K562 (cell line): ENCODE measurements at regions not wholly inside any gene's neighbourhood (a gene's known extent, or its start where the extent isn't known, plus 50 kb on each side); places are given as distances from the start of the nearest gene placed in this dataset.

Experiments
- ATAC-seq: fragments of 200-7000 bp; cut with Tn5 transposase; 3 replicates; pipeline ENCODE4 v1.9.1; 2020; ENCODE audit warnings: moderate library complexity
- BruUV-seq: library from RNA; stranded (reverse); fragments of 400-500 nt; replicated peaks from 2 replicates; lab custom pipeline; 2021; lab: Mats Ljungman, UMichigan
- CTCF ChIA-PET: fragments of 300-600 bp; formaldehyde crosslinking; extraction: SDS; loops from one replicate; lab custom pipeline; 2021; ENCODE audit warnings: low intra/inter-chr PET ratio; lab: Yijun Ruan, JAX
- POLR2A ChIA-PET: fragments of 300-600, 350-650 bp; sonication (Branson Sonifier 250); formaldehyde crosslinking; extraction: SDS; loops from one replicate; lab custom pipeline; 2021; ENCODE audit warnings: antibody characterized with exemption, inconsistent platforms; lab: Yijun Ruan, JAX
- DNase-seq, 4 experiments: peaks; one replicate each; pipeline versions ENCODE4 v3.0.0 to v3.0.0-alpha.2; 2011 to 2018; ENCODE audit warnings: low spot score in 3 of 4, mixed read lengths in 3 of 4; ENCODE audit errors: extremely low read depth in 1 of 4
- FAIRE-seq: peaks from 2 replicates; lab custom pipeline; 2011; peaks lifted over from hg19 to GRCh38; lab: Jason Lieb, UNC
- H2AFZ ChIP-seq: 2 replicates; pipeline ENCODE4 v1.6.0; 2011; ENCODE audit warnings: low read depth, low read length, control low read depth, inconsistent platforms
- H3K27ac ChIP-seq: fragments of 200-600 bp; 3 replicates; pipeline ENCODE4 v1.8.0; 2011; ENCODE audit warnings: low read depth, mild to moderate bottlenecking, control low read depth, inconsistent platforms, low read length, moderate library complexity, mixed read lengths; ENCODE audit errors: extremely low read depth
- H3K27me3 ChIP-seq, 2 experiments: fragments of 300-600 bp in 1 of 2; 2 replicates in 1 of 2; 3 replicates in 1 of 2; pipeline versions ENCODE4 v1.6.0 to v1.8.0; 2011; ENCODE audit warnings: inconsistent platforms in 2 of 2, low read length in 2 of 2, mild to moderate bottlenecking in 1 of 2, mixed read lengths in 1 of 2, moderate library complexity in 1 of 2; ENCODE audit not compliant: control insufficient read depth in 2 of 2, insufficient read depth in 2 of 2
- H3K36me3 ChIP-seq: fragments of 300-600 bp; 3 replicates; pipeline ENCODE4 v1.8.0; 2011; ENCODE audit warnings: mild to moderate bottlenecking, low read length, inconsistent platforms; ENCODE audit not compliant: control insufficient read depth, insufficient read depth
- H3K4me1 ChIP-seq, 2 experiments: fragments of 200-600 bp in 1 of 2; replicated peaks in 1 of 2; 2 replicates in 1 of 2; 3 replicates in 1 of 2; pipeline versions ENCODE4 v1.5.1 to v1.8.0; 2011; ENCODE audit warnings: inconsistent platforms in 2 of 2, low read length in 2 of 2, mild to moderate bottlenecking in 1 of 2, mixed read lengths in 1 of 2, moderate library complexity in 1 of 2; ENCODE audit not compliant: control insufficient read depth in 2 of 2, insufficient read depth in 2 of 2
- H3K4me2 ChIP-seq: 2 replicates; pipeline ENCODE4 v1.6.1; 2011; ENCODE audit warnings: low read length, control low read depth, inconsistent platforms, mixed read lengths; ENCODE audit not compliant: insufficient read depth
- H3K4me3 ChIP-seq: fragments of 200-600 bp; sonication (generic), shearing (Covaris generic); 2 replicates; pipeline ENCODE4 v1.5.1; 2016; ENCODE audit warnings: control low read depth, inconsistent platforms
- H3K79me2 ChIP-seq: fragments of 200-600 bp; 3 replicates; pipeline ENCODE4 v1.8.0; 2011; ENCODE audit warnings: low read length, inconsistent platforms; ENCODE audit not compliant: control insufficient read depth, insufficient read depth
- H3K9ac ChIP-seq, 2 experiments: 2 replicates each; pipeline versions ENCODE4 v1.6.0 to v1.6.1; 2011; ENCODE audit warnings: low read depth in 2 of 2, low read length in 2 of 2, control low read depth in 1 of 2, inconsistent platforms in 1 of 2, mild to moderate bottlenecking in 1 of 2, mixed read lengths in 1 of 2; ENCODE audit not compliant: insufficient read depth in 1 of 2
- H3K9me1 ChIP-seq: one replicate; pipeline ENCODE4 v1.6.0; 2011; ENCODE audit warnings: inconsistent platforms, mild to moderate bottlenecking, low read length, moderate library complexity; ENCODE audit not compliant: control insufficient read depth, insufficient read depth
- H3K9me3 ChIP-seq: replicated peaks from 2 replicates; pipeline ENCODE4 v1.5.1; 2011; ENCODE audit warnings: low read depth, low read length, inconsistent platforms; ENCODE audit not compliant: control insufficient read depth, insufficient read depth
- H4K20me1 ChIP-seq: replicated peaks from 2 replicates; pipeline ENCODE4 v1.6.1; 2011; ENCODE audit warnings: low read length, inconsistent platforms, mixed read lengths; ENCODE audit not compliant: control insufficient read depth, insufficient read depth
- E2F3 ChIP-seq: fragments of 250-450 bp; sonication (Bioruptor Pico); IDR thresholded peaks from 2 replicates; pipeline ENCODE4 v1.4.0; 2020; ENCODE audit warnings: mild to moderate bottlenecking
- KLF10 ChIP-seq: fragments of 250-450 bp; sonication (Bioruptor Pico); IDR thresholded peaks from 2 replicates; pipeline ENCODE4 v1.6.1; 2021; ENCODE audit warnings: matching md5 sums
- MAFF ChIP-seq: IDR thresholded peaks from 2 replicates; pipeline ENCODE4 v1.6.1; 2012; ENCODE audit warnings: low read length, improper control_type of control experiment
- TCFL5 ChIP-seq: fragments of 250-450 bp; sonication (Bioruptor Pico); conservative IDR thresholded peaks from 2 replicates; pipeline ENCODE4 v1.6.1; 2021; ENCODE audit warnings: mild to moderate bottlenecking, moderate library complexity, matching md5 sums
- ZNF282 ChIP-seq: sonication (generic); formaldehyde crosslinking; IDR thresholded peaks from 2 replicates; pipeline ENCODE4 v1.8.1; 2023; ENCODE audit warnings: missing genetic modification reagents
- ZNF316 ChIP-seq: fragments of 450-650 bp; IDR thresholded peaks from 2 replicates; pipeline ENCODE4 v1.6.1; 2016
- ZNF384 ChIP-seq: IDR thresholded peaks from 2 replicates; pipeline ENCODE4 v1.6.1; 2012; ENCODE audit warnings: low read depth, low read length, improper control_type of control experiment
- WGBS: fragments of 100-300 bp; shearing (Covaris generic); methylation state at CpG from one replicate; pipeline ENCODE4 v1.1.6; 2016; ENCODE audit warnings: low coverage, mixed read lengths; ENCODE audit not compliant: insufficient coverage; ENCODE audit errors: missing lambda C conversion rate; 5-methylcytosine and 5-hydroxymethylcytosine counted together
- in situ Hi-C: fragments of 300-500 bp; cut with MboI; formaldehyde crosslinking; loops from 4 replicates; pipeline ENCODE4 v1.15.0; 2018; ENCODE audit warnings: inconsistent platforms, mixed read lengths
- intact Hi-C: fragments of 100-400 bp; cut with micrococcal nuclease; formaldehyde crosslinking; loops from 2 replicates; pipeline ENCODE4 v1.14.2; 2022
- TF ChIP-seq, protein P1 (sequence below): fragments of 450-650 bp; IDR thresholded peaks from 2 replicates; pipeline ENCODE4 v1.6.1; 2016; ENCODE audit warnings: mild to moderate bottlenecking, moderate library complexity
- TF ChIP-seq, protein P2 (sequence below): fragments of 250-450 bp; sonication (Bioruptor Pico); IDR thresholded peaks from 2 replicates; pipeline ENCODE4 v1.5.0; 2021
- TF ChIP-seq, protein P3 (sequence below): fragments of 250-450 bp; sonication (Bioruptor Pico); IDR thresholded peaks from 2 replicates; pipeline ENCODE4 v1.9.0; 2021; ENCODE audit warnings: mild to moderate bottlenecking
- TF ChIP-seq, protein P4 (sequence below): fragments of 450-650 bp; formaldehyde crosslinking; IDR thresholded peaks from 2 replicates; pipeline ENCODE4 v1.4.0; 2022; ENCODE audit warnings: mild to moderate bottlenecking, moderate library complexity

DNA sequence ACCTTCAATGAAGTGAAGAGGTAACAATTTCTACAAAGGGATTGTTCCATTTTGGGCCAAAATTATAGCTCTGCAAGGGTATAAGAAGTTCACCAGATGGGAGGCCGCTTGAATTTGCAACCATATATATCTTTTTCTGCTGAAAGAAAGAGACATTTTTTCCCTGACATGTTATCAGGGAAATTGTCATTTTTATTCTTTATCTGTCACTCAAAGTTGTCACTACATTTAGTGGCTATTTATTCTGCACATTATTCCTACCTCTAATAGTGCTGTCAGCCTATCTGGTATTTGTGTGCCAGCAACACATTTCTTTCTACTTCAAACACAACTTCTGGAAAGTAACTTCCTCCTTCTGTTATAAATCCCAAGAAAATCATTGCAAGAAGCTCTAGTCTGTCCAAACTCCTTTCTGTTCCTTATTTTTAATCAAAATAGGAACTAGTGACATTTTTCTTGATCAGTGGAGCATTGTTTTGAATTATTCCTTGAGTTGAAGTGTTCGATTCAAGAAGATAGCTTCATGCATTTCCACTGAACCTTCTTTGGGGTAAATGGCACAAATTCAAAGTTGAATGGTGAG, 137.9 kb upstream of the ATP2B1 start:
- CTCF ChIA-PET, result no interaction called here
- no TSS peak for BruUV-seq
- TF ChIP-seq E2F3 (CRISPR knock-in tag), result no peak
- TF ChIP-seq ZNF316, result no peak
- TF ChIP-seq, protein P1, sequence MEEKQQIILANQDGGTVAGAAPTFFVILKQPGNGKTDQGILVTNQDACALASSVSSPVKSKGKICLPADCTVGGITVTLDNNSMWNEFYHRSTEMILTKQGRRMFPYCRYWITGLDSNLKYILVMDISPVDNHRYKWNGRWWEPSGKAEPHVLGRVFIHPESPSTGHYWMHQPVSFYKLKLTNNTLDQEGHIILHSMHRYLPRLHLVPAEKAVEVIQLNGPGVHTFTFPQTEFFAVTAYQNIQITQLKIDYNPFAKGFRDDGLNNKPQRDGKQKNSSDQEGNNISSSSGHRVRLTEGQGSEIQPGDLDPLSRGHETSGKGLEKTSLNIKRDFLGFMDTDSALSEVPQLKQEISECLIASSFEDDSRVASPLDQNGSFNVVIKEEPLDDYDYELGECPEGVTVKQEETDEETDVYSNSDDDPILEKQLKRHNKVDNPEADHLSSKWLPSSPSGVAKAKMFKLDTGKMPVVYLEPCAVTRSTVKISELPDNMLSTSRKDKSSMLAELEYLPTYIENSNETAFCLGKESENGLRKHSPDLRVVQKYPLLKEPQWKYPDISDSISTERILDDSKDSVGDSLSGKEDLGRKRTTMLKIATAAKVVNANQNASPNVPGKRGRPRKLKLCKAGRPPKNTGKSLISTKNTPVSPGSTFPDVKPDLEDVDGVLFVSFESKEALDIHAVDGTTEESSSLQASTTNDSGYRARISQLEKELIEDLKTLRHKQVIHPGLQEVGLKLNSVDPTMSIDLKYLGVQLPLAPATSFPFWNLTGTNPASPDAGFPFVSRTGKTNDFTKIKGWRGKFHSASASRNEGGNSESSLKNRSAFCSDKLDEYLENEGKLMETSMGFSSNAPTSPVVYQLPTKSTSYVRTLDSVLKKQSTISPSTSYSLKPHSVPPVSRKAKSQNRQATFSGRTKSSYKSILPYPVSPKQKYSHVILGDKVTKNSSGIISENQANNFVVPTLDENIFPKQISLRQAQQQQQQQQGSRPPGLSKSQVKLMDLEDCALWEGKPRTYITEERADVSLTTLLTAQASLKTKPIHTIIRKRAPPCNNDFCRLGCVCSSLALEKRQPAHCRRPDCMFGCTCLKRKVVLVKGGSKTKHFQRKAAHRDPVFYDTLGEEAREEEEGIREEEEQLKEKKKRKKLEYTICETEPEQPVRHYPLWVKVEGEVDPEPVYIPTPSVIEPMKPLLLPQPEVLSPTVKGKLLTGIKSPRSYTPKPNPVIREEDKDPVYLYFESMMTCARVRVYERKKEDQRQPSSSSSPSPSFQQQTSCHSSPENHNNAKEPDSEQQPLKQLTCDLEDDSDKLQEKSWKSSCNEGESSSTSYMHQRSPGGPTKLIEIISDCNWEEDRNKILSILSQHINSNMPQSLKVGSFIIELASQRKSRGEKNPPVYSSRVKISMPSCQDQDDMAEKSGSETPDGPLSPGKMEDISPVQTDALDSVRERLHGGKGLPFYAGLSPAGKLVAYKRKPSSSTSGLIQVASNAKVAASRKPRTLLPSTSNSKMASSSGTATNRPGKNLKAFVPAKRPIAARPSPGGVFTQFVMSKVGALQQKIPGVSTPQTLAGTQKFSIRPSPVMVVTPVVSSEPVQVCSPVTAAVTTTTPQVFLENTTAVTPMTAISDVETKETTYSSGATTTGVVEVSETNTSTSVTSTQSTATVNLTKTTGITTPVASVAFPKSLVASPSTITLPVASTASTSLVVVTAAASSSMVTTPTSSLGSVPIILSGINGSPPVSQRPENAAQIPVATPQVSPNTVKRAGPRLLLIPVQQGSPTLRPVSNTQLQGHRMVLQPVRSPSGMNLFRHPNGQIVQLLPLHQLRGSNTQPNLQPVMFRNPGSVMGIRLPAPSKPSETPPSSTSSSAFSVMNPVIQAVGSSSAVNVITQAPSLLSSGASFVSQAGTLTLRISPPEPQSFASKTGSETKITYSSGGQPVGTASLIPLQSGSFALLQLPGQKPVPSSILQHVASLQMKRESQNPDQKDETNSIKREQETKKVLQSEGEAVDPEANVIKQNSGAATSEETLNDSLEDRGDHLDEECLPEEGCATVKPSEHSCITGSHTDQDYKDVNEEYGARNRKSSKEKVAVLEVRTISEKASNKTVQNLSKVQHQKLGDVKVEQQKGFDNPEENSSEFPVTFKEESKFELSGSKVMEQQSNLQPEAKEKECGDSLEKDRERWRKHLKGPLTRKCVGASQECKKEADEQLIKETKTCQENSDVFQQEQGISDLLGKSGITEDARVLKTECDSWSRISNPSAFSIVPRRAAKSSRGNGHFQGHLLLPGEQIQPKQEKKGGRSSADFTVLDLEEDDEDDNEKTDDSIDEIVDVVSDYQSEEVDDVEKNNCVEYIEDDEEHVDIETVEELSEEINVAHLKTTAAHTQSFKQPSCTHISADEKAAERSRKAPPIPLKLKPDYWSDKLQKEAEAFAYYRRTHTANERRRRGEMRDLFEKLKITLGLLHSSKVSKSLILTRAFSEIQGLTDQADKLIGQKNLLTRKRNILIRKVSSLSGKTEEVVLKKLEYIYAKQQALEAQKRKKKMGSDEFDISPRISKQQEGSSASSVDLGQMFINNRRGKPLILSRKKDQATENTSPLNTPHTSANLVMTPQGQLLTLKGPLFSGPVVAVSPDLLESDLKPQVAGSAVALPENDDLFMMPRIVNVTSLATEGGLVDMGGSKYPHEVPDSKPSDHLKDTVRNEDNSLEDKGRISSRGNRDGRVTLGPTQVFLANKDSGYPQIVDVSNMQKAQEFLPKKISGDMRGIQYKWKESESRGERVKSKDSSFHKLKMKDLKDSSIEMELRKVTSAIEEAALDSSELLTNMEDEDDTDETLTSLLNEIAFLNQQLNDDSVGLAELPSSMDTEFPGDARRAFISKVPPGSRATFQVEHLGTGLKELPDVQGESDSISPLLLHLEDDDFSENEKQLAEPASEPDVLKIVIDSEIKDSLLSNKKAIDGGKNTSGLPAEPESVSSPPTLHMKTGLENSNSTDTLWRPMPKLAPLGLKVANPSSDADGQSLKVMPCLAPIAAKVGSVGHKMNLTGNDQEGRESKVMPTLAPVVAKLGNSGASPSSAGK, result no peak
- TF ChIP-seq ZNF384, result no peak
- TF ChIP-seq ZNF282 (CRISPR knock-in tag), result no peak
- no peak for TF ChIP-seq TCFL5 (CRISPR knock-in tag)
- TF ChIP-seq, protein P2, sequence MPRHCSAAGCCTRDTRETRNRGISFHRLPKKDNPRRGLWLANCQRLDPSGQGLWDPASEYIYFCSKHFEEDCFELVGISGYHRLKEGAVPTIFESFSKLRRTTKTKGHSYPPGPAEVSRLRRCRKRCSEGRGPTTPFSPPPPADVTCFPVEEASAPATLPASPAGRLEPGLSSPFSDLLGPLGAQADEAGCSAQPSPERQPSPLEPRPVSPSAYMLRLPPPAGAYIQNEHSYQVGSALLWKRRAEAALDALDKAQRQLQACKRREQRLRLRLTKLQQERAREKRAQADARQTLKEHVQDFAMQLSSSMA (CRISPR knock-in tag), result no peak
- no peak for TF ChIP-seq MAFF
- no peak for TF ChIP-seq KLF10 (CRISPR knock-in tag)
- TF ChIP-seq, protein P3, sequence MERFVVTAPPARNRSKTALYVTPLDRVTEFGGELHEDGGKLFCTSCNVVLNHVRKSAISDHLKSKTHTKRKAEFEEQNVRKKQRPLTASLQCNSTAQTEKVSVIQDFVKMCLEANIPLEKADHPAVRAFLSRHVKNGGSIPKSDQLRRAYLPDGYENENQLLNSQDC (CRISPR knock-in tag), result no peak
- TF ChIP-seq, protein P4, sequence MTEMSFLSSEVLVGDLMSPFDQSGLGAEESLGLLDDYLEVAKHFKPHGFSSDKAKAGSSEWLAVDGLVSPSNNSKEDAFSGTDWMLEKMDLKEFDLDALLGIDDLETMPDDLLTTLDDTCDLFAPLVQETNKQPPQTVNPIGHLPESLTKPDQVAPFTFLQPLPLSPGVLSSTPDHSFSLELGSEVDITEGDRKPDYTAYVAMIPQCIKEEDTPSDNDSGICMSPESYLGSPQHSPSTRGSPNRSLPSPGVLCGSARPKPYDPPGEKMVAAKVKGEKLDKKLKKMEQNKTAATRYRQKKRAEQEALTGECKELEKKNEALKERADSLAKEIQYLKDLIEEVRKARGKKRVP (CRISPR knock-in tag), result no peak

More for the DNA sequence above, 137.9 kb upstream of the ATP2B1 start:
- Histone ChIP-seq H2AFZ (no peak overlapping the region), H3K27ac (no peak overlapping the region), H3K27me3 (no peaks in the 10 kb centered on the region), H3K4me2 (no peak overlapping the region), H3K9ac (no peak overlapping the region), H3K36me3 (no peaks in the 10 kb centered on the region), H4K20me1 (no peaks in the 10 kb centered on the region), H3K4me1 (peaks cover 0 to 8% of the 10 kb centered on the region in 2 experiments; a peak in 2 of 5 replicates), H3K4me3 (no peak overlapping the region), H3K9me3 (no peaks in the 10 kb centered on the region), H3K9me1 (no peaks in the 10 kb centered on the region), H3K79me2 (no peaks in the 10 kb centered on the region)
- POLR2A ChIA-PET, result interaction anchor here (1.0 kb wide), 1 partner anchor 10 kb away, joined by 3 read pairs; no protein-coding TSS in a partner anchor
- ATAC-seq (no peak), FAIRE-seq (no peak), DNase-seq (no peak)
- in situ Hi-C loops, result no loop called here
- intact Hi-C loops, result no loop called here
- WGBS, result 8% methylated on average over 2 of the region's 2 CpGs
